Astrocyte (in vitro differentiated cells and primary cell): ENCODE measurements at regions not wholly inside any gene's neighbourhood (a gene's known extent, or its start where the extent isn't known, plus 50 kb on each side); places are given as distances from the start of the nearest gene placed in this dataset.
A peak's percentile ranks its signal among the peaks of the same experiment; 100 is the strongest.

Experiments used
- DNase-seq: peaks from one replicate; pipeline ENCODE4 v3.0.0-alpha.2; 2010; ENCODE audit warnings: low read depth
- FAIRE-seq: peaks from 2 replicates; lab custom pipeline; 2011; peaks lifted over from hg19 to GRCh38; lab: Jason Lieb, UNC
- H2AFZ ChIP-seq: 2 replicates; pipeline ENCODE4 v1.6.0; 2012; ENCODE audit warnings: low read depth, low read length, inconsistent platforms
- H3K27ac ChIP-seq: 2 replicates; pipeline ENCODE4 v1.5.1; 2011; ENCODE audit warnings: low read depth, low read length, inconsistent platforms
- H3K27me3 ChIP-seq: 2 replicates; pipeline ENCODE4 v1.6.0; 2011; ENCODE audit warnings: low read length, inconsistent platforms; ENCODE audit not compliant: insufficient read depth
- H3K36me3 ChIP-seq: 2 replicates; pipeline ENCODE4 v1.5.1; 2011; ENCODE audit warnings: low read length, inconsistent platforms; ENCODE audit not compliant: insufficient read depth
- H3K4me1 ChIP-seq: 2 replicates; pipeline ENCODE4 v1.5.1; 2011; ENCODE audit warnings: low read length, inconsistent platforms; ENCODE audit not compliant: insufficient read depth
- H3K4me2 ChIP-seq: 2 replicates; pipeline ENCODE4 v1.6.0; 2012; ENCODE audit warnings: low read length, inconsistent platforms
- H3K4me3 ChIP-seq: 2 replicates; pipeline ENCODE4 v1.5.1; 2011; ENCODE audit warnings: low read depth, mild to moderate bottlenecking, low read length, inconsistent platforms; ENCODE audit not compliant: insufficient read depth
- H3K79me2 ChIP-seq: 2 replicates; pipeline ENCODE4 v1.6.0; 2012; ENCODE audit warnings: mild to moderate bottlenecking, low read length, inconsistent platforms; ENCODE audit not compliant: insufficient read depth
- H3K9ac ChIP-seq: 2 replicates; pipeline ENCODE4 v1.6.0; 2012; ENCODE audit warnings: mild to moderate bottlenecking, low read length, inconsistent platforms
- H3K9me3 ChIP-seq: 2 replicates; pipeline ENCODE4 v1.5.1; 2012; ENCODE audit warnings: low read depth, mild to moderate bottlenecking, low read length, inconsistent platforms; ENCODE audit not compliant: insufficient read depth
- H4K20me1 ChIP-seq: 2 replicates; pipeline ENCODE4 v1.6.0; 2012; ENCODE audit warnings: low read length, inconsistent platforms; ENCODE audit not compliant: insufficient read depth
- H3K27ac Mint-ChIP-seq: one replicate; pipeline ENCODE4 v1.8.0; 2021; ENCODE audit warnings: mild to moderate bottlenecking, mixed read lengths; ENCODE audit not compliant: unreplicated experiment
- H3K27me3 Mint-ChIP-seq: one replicate; pipeline ENCODE4 v1.8.0; 2021; ENCODE audit warnings: low read depth, mixed read lengths; ENCODE audit not compliant: unreplicated experiment
- H3K36me3 Mint-ChIP-seq: one replicate; pipeline ENCODE4 v1.8.0; 2021; ENCODE audit warnings: low read depth, mixed read lengths; ENCODE audit not compliant: unreplicated experiment
- H3K4me1 Mint-ChIP-seq: one replicate; pipeline ENCODE4 v1.8.0; 2021; ENCODE audit warnings: low read depth, mixed read lengths; ENCODE audit not compliant: unreplicated experiment
- H3K4me3 Mint-ChIP-seq: one replicate; pipeline ENCODE4 v1.8.0; 2021; ENCODE audit warnings: mild to moderate bottlenecking, moderate library complexity, mixed read lengths; ENCODE audit not compliant: unreplicated experiment
- H3K9me3 Mint-ChIP-seq: one replicate; pipeline ENCODE4 v1.8.0; 2021; ENCODE audit warnings: mild to moderate bottlenecking, mixed read lengths; ENCODE audit not compliant: unreplicated experiment
- CTCF ChIP-seq: IDR thresholded peaks from 2 replicates; pipeline ENCODE4 v1.5.1; 2011; ENCODE audit warnings: low read depth, mild to moderate bottlenecking, inconsistent platforms, low read length, moderate library complexity; ENCODE audit not compliant: insufficient read depth
- EZH2 ChIP-seq: IDR thresholded peaks from 2 replicates; pipeline ENCODE4 v1.6.1; 2012; ENCODE audit warnings: mild to moderate bottlenecking, low read length, inconsistent platforms; ENCODE audit not compliant: insufficient read depth

- DNase-seq (peak; percentile 8), FAIRE-seq (no peak)
- Mint-ChIP-seq H3K27me3 (no peaks in the 10 kb centered on the region), H3K4me3 (no peak overlapping the region), H3K9me3 (peaks cover 2% of the 10 kb centered on the region), H3K27ac (no peak overlapping the region), H3K36me3 (no peaks in the 10 kb centered on the region), H3K4me1 (peaks cover 3% of the 10 kb centered on the region)
- no peaks in the 10 kb centered on the region for H3K36me3 ChIP-seq
- H2AFZ ChIP-seq: no peak overlapping the region
- H3K27me3 ChIP-seq: no peaks in the 10 kb centered on the region
- H3K4me3 ChIP-seq: no peak overlapping the region
- H4K20me1 ChIP-seq: no peaks in the 10 kb centered on the region
- TF ChIP-seq CTCF (no peak), EZH2 (no peak)
- H3K79me2 ChIP-seq: no peaks in the 10 kb centered on the region
- no peak overlapping the region for H3K4me2 ChIP-seq
- no peaks in the 10 kb centered on the region for H3K4me1 ChIP-seq
- no peaks in the 10 kb centered on the region for H3K9me3 ChIP-seq
- H3K27ac ChIP-seq: no peak overlapping the region
- H3K9ac ChIP-seq: no peak overlapping the region
Observed at GRCh38 chr1:80988926-80989325, 811.8 kb upstream of the ADGRL2 start.

GRCh38 chr1:80987824-80988223 is 812.9 kb upstream of the ADGRL2 start:
- Mint-ChIP-seq H3K27ac (no peak overlapping the region), H3K36me3 (no peaks in the 10 kb centered on the region), H3K4me1 (no peaks in the 10 kb centered on the region), H3K27me3 (no peaks in the 10 kb centered on the region), H3K4me3 (no peak overlapping the region), H3K9me3 (peaks cover 2% of the 10 kb centered on the region)
- H3K36me3 ChIP-seq: no peaks in the 10 kb centered on the region
- no peak overlapping the region for H3K9ac ChIP-seq
- no peaks in the 10 kb centered on the region for H3K9me3 ChIP-seq
- H3K4me1 ChIP-seq: no peaks in the 10 kb centered on the region
- H3K27ac ChIP-seq: no peak overlapping the region
- no peak for DNase-seq
- H4K20me1 ChIP-seq: no peaks in the 10 kb centered on the region
- no peak overlapping the region for H3K4me3 ChIP-seq
- FAIRE-seq: no peak
- H2AFZ ChIP-seq: no peak overlapping the region
- TF ChIP-seq CTCF (no peak), EZH2 (no peak)
- H3K4me2 ChIP-seq: no peak overlapping the region
- H3K79me2 ChIP-seq: no peaks in the 10 kb centered on the region
- no peaks in the 10 kb centered on the region for H3K27me3 ChIP-seq

GRCh38 chr1:80987106-80987505 is 813.6 kb upstream of the ADGRL2 start:
- no peaks in the 10 kb centered on the region for H3K4me1 Mint-ChIP-seq
- peaks cover 2% of the 10 kb centered on the region for H3K9me3 Mint-ChIP-seq
- no peak for FAIRE-seq

More at GRCh38 chr1:80987106-80987505, 813.6 kb upstream of the ADGRL2 start:
- H3K4me1 ChIP-seq: no peaks in the 10 kb centered on the region
- H4K20me1 ChIP-seq: no peaks in the 10 kb centered on the region
- no peaks in the 10 kb centered on the region for H3K36me3 ChIP-seq
- no peaks in the 10 kb centered on the region for H3K79me2 ChIP-seq
- no peaks in the 10 kb centered on the region for H3K27me3 ChIP-seq
- H3K9me3 ChIP-seq: no peaks in the 10 kb centered on the region
- no peak overlapping the region for H3K4me3 Mint-ChIP-seq
- peak; percentile 1 for DNase-seq
- H3K27ac ChIP-seq: no peak overlapping the region
- no peak overlapping the region for H3K4me2 ChIP-seq
- H3K36me3 Mint-ChIP-seq: no peaks in the 10 kb centered on the region
- H3K9ac ChIP-seq: no peak overlapping the region
- TF ChIP-seq EZH2: no peak
- no peak for TF ChIP-seq CTCF
- no peak overlapping the region for H2AFZ ChIP-seq
- no peak overlapping the region for H3K4me3 ChIP-seq
- no peaks in the 10 kb centered on the region for H3K27me3 Mint-ChIP-seq
- no peak overlapping the region for H3K27ac Mint-ChIP-seq
